ENCODE measurements at regions not wholly inside any gene's neighbourhood (a gene's known extent, or its start where the extent isn't known, plus 50 kb on each side); places are given as distances from the start of the nearest gene placed in this dataset.

GRCh38 chr5:7181841-7182240, 214.1 kb upstream of the ADCY2 start:
- Histone ChIP-seq H3K9me3 (ENCODE audit: control insufficient read depth in 4 of 4, low read length in 3 of 4) (no peaks in the 10 kb centered on the region), H3K9ac (ENCODE audit: low read depth in 1 of 2, low read length in 2 of 2) (no peak overlapping the region), H3K4me1 (ENCODE audit: control insufficient read depth in 4 of 4, insufficient read depth in 4 of 4, low read length in 3 of 4) (peaks cover 3 to 9% (median 5%) of the 10 kb centered on the region in 4 donors), H3K4me3 (ENCODE audit: low read depth in 1 of 3, low read length in 3 of 3) (no peak overlapping the region), H3K36me3 (ENCODE audit: control insufficient read depth in 4 of 4, insufficient read depth in 3 of 4, low read depth in 1 of 4, low read length in 3 of 4) (no peaks in the 10 kb centered on the region), H3K27me3 (ENCODE audit: control insufficient read depth in 4 of 4, insufficient read depth in 4 of 4, low read length in 3 of 4) (no peaks in the 10 kb centered on the region), H3K27ac (ENCODE audit: low read depth in 1 of 2, low read length in 2 of 2) (no peak overlapping the region)
- WGBS = 17% methylated on average over 2 of the region's 2 CpGs
- no peak for DNase-seq (ENCODE audit: low spot score)
- TF ChIP-seq CTCF (IDR thresholded peaks at IDR 0.05; ENCODE audit: low read depth, low read length, missing input control) = no peak
- peak; percentile 79 for TF ChIP-seq HNF4G (IDR thresholded peaks at IDR 0.05)
- peak; percentile 75 for TF ChIP-seq SP1 (IDR thresholded peaks at IDR 0.05)
- peak in 1 of 2 donors; percentile 19 for TF ChIP-seq GABPA (IDR thresholded peaks at IDR 0.05 in 1 of 2, conservative IDR thresholded peaks at IDR 0.05 in 1 of 2)
- TF ChIP-seq ZBTB33 (IDR thresholded peaks at IDR 0.05) = peak; percentile 51
- TF ChIP-seq NR2F2 (IDR thresholded peaks at IDR 0.05) = peak; percentile 14
- peak; percentile 81 to 85 for TF ChIP-seq RXRA (IDR thresholded peaks at IDR 0.05)
- peak; percentile 59 for TF ChIP-seq FOXA2 (IDR thresholded peaks at IDR 0.05)
- no peak for TF ChIP-seq EGR1 (IDR thresholded peaks at IDR 0.05; ENCODE audit: low read depth in 2 of 2)
- TF ChIP-seq YY1 (IDR thresholded peaks at IDR 0.05) = peak; percentile 45
- TF ChIP-seq TAF1 (conservative IDR thresholded peaks at IDR 0.05) = no peak
- TF ChIP-seq RAD21 (IDR thresholded peaks at IDR 0.05) = peak in 1 of 2 donors; percentile 47
- TF ChIP-seq HNF4A (conservative IDR thresholded peaks at IDR 0.05) = peak; percentile 94 to 95
- TF ChIP-seq ATF3 (IDR thresholded peaks at IDR 0.05) = no peak
- peak; percentile 46 for TF ChIP-seq REST (IDR thresholded peaks at IDR 0.05)
- peak; percentile 35 for TF ChIP-seq MAX (IDR thresholded peaks at IDR 0.05)
- peak; percentile 19 for TF ChIP-seq FOXA1 (IDR thresholded peaks at IDR 0.05)
- TF ChIP-seq JUND (IDR thresholded peaks at IDR 0.05) = peak; percentile 46 to 80

All from liver (tissue), 8 donors.